Testis (tissue), 2 donors: ENCODE measurements at regions not wholly inside any gene's neighbourhood (a gene's known extent, or its start where the extent isn't known, plus 50 kb on each side); places are given as distances from the start of the nearest gene placed in this dataset.

Source experiments
- POLR2A ChIP-seq: fragments of 450-650 bp; IDR thresholded peaks from one replicate; pipeline ENCODE4 v1.6.1; 2017; ENCODE audit warnings: antibody characterized with exemption, mild to moderate bottlenecking, moderate library complexity
- TF ChIP-seq, protein P1 (sequence below), 3 experiments: fragments of 450-650 bp in 2 of 3; fragments of 200-600 bp in 1 of 3; sonication (generic) in 1 of 3; IDR thresholded peaks; one replicate each; pipeline ENCODE4 v1.5.1; 2016 to 2019; ENCODE audit warnings: antibody characterized with exemption in 3 of 3, mild to moderate bottlenecking in 2 of 3, moderate library complexity in 1 of 3

DNA sequence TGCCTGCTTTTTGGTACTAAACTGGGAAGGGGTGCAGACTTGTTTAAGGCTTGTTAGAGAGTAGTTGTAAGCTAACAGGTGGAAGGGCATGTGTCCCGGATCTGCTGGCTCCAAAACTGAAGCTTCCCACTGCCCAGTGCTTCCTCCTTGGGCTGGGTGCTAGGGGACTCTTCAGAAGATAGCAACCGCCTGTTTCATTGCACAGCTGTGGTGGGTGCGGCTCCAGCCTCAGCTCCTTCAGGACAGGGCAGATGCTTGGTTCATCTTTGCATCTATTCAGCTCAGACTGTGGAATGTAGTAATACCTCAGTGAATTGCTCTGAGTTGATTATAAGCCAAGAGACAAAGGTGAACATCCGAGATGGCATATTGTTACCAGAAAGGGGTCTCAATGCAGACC is 527.1 kb downstream of the TYW1 start:
- TF ChIP-seq, protein P1, sequence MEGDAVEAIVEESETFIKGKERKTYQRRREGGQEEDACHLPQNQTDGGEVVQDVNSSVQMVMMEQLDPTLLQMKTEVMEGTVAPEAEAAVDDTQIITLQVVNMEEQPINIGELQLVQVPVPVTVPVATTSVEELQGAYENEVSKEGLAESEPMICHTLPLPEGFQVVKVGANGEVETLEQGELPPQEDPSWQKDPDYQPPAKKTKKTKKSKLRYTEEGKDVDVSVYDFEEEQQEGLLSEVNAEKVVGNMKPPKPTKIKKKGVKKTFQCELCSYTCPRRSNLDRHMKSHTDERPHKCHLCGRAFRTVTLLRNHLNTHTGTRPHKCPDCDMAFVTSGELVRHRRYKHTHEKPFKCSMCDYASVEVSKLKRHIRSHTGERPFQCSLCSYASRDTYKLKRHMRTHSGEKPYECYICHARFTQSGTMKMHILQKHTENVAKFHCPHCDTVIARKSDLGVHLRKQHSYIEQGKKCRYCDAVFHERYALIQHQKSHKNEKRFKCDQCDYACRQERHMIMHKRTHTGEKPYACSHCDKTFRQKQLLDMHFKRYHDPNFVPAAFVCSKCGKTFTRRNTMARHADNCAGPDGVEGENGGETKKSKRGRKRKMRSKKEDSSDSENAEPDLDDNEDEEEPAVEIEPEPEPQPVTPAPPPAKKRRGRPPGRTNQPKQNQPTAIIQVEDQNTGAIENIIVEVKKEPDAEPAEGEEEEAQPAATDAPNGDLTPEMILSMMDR (IDR thresholded peaks at IDR 0.05): no peak
- no peak for TF ChIP-seq POLR2A
